CD4-positive, alpha-beta T cell treated with Interleukin-1 beta for 1 hour (primary cell): ENCODE measurements at regions not wholly inside any gene's neighbourhood (a gene's known extent, or its start where the extent isn't known, plus 50 kb on each side); places are given as distances from the start of the nearest gene placed in this dataset.

Source experiments
- DNase-seq, 2 donors: peaks; one replicate each; pipeline ENCODE4 v3.0.0-alpha.2; 2020 to 2022

DNA sequence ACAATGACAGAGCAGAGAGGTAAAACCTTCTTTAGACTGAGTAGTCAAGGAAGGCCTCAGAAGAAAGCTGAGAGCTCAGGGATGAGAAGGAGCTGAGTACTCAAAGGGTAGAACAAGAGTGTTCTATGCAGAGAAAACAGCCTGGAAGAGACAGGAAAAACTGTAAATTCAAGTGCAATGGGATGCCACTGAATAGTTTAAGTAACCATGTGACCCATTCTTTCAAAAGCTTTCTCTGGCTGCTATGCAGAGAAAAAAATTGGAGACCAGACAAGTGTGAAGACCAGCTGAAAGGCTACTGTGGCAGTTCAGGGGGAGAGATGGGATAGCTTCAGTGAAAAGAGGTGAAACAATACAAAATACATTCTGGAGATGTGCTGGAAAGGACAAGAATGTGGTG lies 61.3 kb upstream of the RNF38 start:
- DNase-seq: no peak

DNA sequence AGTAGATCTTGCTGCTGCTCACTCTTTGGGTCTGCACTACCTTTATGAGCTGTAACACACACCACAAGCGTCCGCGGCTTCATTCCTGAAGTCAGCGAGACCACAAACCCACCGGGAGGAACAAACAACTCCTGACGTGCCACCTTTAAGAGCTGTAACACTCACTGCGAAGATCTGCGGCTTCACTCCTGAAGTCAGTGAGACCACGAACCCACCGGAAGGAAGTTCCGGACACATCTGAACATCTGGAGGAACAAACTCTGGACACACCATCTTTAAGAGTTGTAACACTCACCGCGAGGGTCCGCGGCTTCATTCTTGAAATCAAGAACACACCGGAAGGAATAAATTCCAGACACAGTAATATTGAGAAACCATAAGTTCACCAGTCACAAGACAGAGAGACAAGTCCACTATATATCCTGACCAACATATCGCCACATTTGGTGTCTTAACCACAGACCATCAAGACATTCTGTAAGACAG lies 58.4 kb upstream of the RNF38 start:
- peak; percentile 67 to 69 for DNase-seq

DNA sequence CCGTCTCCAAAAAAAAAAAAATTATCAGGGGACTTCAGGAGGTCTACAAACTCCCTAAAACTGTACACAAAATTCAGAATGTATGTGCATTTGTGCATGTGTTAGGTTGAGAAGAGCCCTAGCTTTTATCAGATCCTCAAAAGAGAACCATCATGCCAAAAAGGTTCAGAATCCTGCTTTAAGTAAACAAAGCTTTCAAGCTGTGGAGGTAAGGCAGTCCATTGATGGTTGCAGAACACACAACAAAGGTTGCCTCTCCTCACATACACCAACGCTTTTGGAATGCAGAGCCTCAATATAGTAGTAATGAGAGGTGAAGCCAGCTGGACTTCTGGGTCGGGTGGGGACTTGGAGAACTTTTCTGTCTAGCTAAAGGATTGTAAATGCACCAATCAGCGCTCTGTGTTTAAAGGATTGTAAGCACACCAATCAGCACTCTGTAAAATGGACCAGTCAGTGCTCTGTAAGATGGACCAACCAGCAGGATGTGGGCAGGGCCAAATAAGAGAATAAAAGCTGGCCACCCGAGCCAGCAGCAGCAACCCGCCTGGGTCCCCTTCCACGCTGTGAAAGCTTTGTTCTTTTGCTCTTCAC lies 57.9 kb upstream of the RNF38 start:
- DNase-seq: no peak

DNA sequence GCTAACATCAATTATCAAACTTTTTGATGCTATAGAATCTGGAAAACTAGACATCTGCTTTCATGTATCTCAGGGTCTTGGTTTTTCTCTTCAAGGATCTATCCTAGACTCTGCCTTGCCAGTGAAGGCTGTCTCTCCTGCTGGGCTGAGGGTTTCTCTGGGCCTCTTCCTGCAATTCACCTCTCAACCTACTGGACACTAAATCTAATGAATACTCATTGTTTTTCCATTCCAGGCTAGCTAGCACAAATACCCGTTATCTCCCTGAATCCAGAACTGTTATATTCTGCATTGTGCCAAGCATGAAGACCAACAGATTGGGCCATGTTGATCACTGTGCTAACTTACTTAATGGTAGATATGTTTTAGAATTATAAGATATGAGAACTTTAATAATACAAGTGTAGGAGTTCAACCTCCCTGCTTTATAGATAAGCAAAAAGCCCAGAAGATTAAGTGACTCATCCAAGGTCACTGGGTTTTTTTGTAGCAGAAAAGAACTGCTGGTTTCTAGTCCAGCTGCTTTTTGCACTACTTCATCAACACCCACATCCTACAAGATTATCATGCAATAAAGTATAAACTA lies 56.5 kb upstream of the RNF38 start:
- DNase-seq: no peak

DNA sequence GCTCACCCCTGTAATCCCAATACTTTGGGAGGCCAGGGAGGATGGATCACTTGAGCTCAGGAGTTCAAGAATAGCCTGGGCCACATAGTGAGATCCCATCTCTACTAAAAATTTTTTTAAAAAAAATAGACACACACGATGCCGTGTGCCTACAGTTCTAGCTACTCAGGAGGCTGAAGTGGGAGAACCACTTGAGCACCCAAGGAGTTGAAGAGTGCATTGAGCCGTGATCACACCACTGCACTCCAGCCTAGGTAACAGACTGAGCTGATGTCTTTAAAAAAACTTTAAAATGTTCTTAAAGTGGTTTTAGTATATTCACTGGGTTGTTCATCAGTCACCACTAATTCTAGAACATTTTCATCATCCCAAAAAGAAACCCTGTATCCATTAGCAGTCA lies 51.9 kb upstream of the RNF38 start:
- no peak for DNase-seq

DNA sequence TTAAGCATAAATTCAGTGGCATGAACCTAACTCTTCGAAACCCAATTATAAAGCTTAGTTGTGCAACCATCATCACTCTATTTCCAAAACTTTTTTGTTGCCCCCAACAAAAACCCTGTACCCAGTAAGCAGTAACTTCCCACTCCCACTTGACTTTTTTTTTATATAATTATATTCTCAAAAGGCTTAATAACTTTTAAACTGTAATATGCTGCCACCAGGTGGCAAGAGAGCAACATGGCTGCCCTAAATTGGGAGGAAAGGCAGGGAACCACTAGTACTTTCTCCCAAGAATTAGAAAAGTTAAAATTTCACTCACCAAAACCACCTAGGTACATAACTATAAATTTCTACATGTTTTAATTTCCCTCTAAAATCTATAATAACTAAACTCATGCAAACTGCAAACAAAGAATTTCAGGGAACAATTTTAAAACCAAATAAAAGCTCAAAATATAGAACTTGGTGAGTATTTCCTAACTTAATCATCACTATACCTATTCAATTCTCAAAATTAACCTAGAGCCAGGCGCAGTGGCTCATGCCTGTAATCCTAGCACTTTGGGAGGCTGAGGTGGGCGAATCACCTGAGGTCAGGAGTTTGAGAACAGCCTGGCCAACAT lies 50.2 kb upstream of the RNF38 start:
- peak; percentile 3 to 50 for DNase-seq
